ENCODE measurements at regions not wholly inside any gene's neighbourhood (a gene's known extent, or its start where the extent isn't known, plus 50 kb on each side); places are given as distances from the start of the nearest gene placed in this dataset.

DNA sequence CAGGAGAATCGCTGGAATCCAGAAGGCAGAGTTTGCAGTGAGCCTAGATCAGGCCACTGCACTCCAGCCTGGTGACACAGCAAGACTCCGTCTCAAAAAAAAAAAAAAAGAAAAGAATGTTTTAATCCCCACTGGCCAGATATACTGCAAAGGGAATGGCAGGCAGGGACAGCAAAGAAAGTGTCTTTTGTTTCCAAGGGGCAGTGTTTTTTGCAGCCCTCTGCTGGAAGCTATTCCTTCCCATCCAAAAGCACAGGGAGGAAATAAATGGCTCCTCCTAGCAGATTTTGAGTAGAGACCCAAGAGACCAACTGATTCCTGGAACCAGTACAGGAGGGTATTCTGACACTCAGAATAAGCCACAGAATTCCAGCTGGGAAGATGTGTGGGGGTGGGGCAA lies 112.5 kb upstream of the STMND1 start:
- no peak for DNase-seq
- H3K36me3 ChIP-seq (ENCODE audit: control insufficient read depth, insufficient read depth, low read length), result no peaks in the 10 kb centered on the region
- peaks cover 7% of the 10 kb centered on the region for H3K27me3 Mint-ChIP-seq (ENCODE audit: insufficient read depth)
- no peak overlapping the region for H3K4me3 ChIP-seq (ENCODE audit: low read length)
- H3K27me3 ChIP-seq (ENCODE audit: control insufficient read depth, insufficient read depth, low read length, poor library complexity, severe bottlenecking), result peaks cover 5% of the 10 kb centered on the region
- 92% methylated on average over 2 of the region's 2 CpGs for whole genome bisulfite sequencing, 2 experiments (ENCODE audit: insufficient coverage in 1 of 2, insufficient read length in 1 of 2)
- no peak overlapping the region for H3K4me3 Mint-ChIP-seq
- H3K9me3 ChIP-seq (ENCODE audit: control insufficient read depth, low read length), result peaks cover 14% of the 10 kb centered on the region
- H3K4me1 ChIP-seq (ENCODE audit: control insufficient read depth, insufficient read depth, low read length), result no peaks in the 10 kb centered on the region
- H3K36me3 Mint-ChIP-seq (ENCODE audit: low read depth), result no peaks in the 10 kb centered on the region
- no peaks in the 10 kb centered on the region for H3K4me1 Mint-ChIP-seq
- peaks cover 24% of the 10 kb centered on the region for H3K9me3 Mint-ChIP-seq
- TF ChIP-seq, protein P1, sequence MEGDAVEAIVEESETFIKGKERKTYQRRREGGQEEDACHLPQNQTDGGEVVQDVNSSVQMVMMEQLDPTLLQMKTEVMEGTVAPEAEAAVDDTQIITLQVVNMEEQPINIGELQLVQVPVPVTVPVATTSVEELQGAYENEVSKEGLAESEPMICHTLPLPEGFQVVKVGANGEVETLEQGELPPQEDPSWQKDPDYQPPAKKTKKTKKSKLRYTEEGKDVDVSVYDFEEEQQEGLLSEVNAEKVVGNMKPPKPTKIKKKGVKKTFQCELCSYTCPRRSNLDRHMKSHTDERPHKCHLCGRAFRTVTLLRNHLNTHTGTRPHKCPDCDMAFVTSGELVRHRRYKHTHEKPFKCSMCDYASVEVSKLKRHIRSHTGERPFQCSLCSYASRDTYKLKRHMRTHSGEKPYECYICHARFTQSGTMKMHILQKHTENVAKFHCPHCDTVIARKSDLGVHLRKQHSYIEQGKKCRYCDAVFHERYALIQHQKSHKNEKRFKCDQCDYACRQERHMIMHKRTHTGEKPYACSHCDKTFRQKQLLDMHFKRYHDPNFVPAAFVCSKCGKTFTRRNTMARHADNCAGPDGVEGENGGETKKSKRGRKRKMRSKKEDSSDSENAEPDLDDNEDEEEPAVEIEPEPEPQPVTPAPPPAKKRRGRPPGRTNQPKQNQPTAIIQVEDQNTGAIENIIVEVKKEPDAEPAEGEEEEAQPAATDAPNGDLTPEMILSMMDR (conservative IDR thresholded peaks at IDR 0.05), result peak; percentile 20
- no peak overlapping the region for H3K27ac Mint-ChIP-seq
- no peak overlapping the region for H3K9ac ChIP-seq (ENCODE audit: extremely low read depth, low read length, poor library complexity, severe bottlenecking)
- no peak overlapping the region for H3K27ac ChIP-seq (ENCODE audit: low read depth, low read length)

GRCh38 chr6:16987996-16988395 lies 113.9 kb upstream of the STMND1 start:
- no peaks in the 10 kb centered on the region for H3K36me3 Mint-ChIP-seq (ENCODE audit: low read depth)
- no peaks in the 10 kb centered on the region for H3K36me3 ChIP-seq (ENCODE audit: control insufficient read depth, insufficient read depth, low read length)
- WGBS, 2 experiments (ENCODE audit: insufficient coverage in 1 of 2, insufficient read length in 1 of 2), result 87 to 100% methylated on average over 1 of the region's 1 CpG
- H3K27ac ChIP-seq (ENCODE audit: low read depth, low read length), result no peak overlapping the region
- DNase-seq, result no peak
- H3K4me1 Mint-ChIP-seq, result no peaks in the 10 kb centered on the region
- H3K27me3 ChIP-seq (ENCODE audit: control insufficient read depth, insufficient read depth, low read length, poor library complexity, severe bottlenecking), result no peaks in the 10 kb centered on the region
- no peak overlapping the region for H3K4me3 ChIP-seq (ENCODE audit: low read length)
- no peak overlapping the region for H3K4me3 Mint-ChIP-seq
- H3K9ac ChIP-seq (ENCODE audit: extremely low read depth, low read length, poor library complexity, severe bottlenecking), result no peak overlapping the region
- H3K4me1 ChIP-seq (ENCODE audit: control insufficient read depth, insufficient read depth, low read length), result no peaks in the 10 kb centered on the region
- H3K27ac Mint-ChIP-seq, result no peak overlapping the region
- TF ChIP-seq, protein P1 (conservative IDR thresholded peaks at IDR 0.05), result no peak
- H3K27me3 Mint-ChIP-seq (ENCODE audit: insufficient read depth), result peaks cover 4% of the 10 kb centered on the region
- H3K9me3 ChIP-seq (ENCODE audit: control insufficient read depth, low read length), result peaks cover 14% of the 10 kb centered on the region
- H3K9me3 Mint-ChIP-seq, result peaks cover 24% of the 10 kb centered on the region

GRCh38 chr6:16985513-16986284 lies 116.2 kb upstream of the STMND1 start:
- no peaks in the 10 kb centered on the region for H3K27me3 ChIP-seq (ENCODE audit: control insufficient read depth, insufficient read depth, low read length, poor library complexity, severe bottlenecking)
- TF ChIP-seq, protein P1 (conservative IDR thresholded peaks at IDR 0.05), result no peak
- H3K27ac ChIP-seq (ENCODE audit: low read depth, low read length), result no peak overlapping the region
- Mint-ChIP-seq H3K27me3 (ENCODE audit: insufficient read depth) (peaks cover 4% of the 10 kb centered on the region), H3K9me3 (peaks cover 24% of the 10 kb centered on the region), H3K4me3 (no peak overlapping the region), H3K4me1 (no peaks in the 10 kb centered on the region), H3K36me3 (ENCODE audit: low read depth) (no peaks in the 10 kb centered on the region), H3K27ac (no peak overlapping the region)
- 92 to 97% methylated on average over 7 to 10 of the region's 10 CpGs for WGBS, 2 experiments (ENCODE audit: insufficient coverage in 1 of 2, insufficient read length in 1 of 2)
- H3K4me1 ChIP-seq (ENCODE audit: control insufficient read depth, insufficient read depth, low read length), result no peaks in the 10 kb centered on the region
- H3K9ac ChIP-seq (ENCODE audit: extremely low read depth, low read length, poor library complexity, severe bottlenecking), result no peak overlapping the region
- no peak overlapping the region for H3K4me3 ChIP-seq (ENCODE audit: low read length)
- H3K36me3 ChIP-seq (ENCODE audit: control insufficient read depth, insufficient read depth, low read length), result no peaks in the 10 kb centered on the region
- no peak for DNase-seq
- peaks cover 14% of the 10 kb centered on the region for H3K9me3 ChIP-seq (ENCODE audit: control insufficient read depth, low read length)
